Activated naive CD4-positive, alpha-beta T cell (primary cell): ENCODE measurements at regions not wholly inside any gene's neighbourhood (a gene's known extent, or its start where the extent isn't known, plus 50 kb on each side); places are given as distances from the start of the nearest gene placed in this dataset.

Experiments
- DNase-seq, 4 experiments: peaks; one replicate each; lab custom pipeline; 2025; lab: John Stamatoyannopoulos, UW

- DNase-seq, result no peak
Observed at GRCh38 chr21:38929652-38930051, 123.9 kb downstream of the ETS2 start.

- no peak for DNase-seq
Observed at GRCh38 chr21:38929142-38929541, 123.4 kb downstream of the ETS2 start.

GRCh38 chr21:38927776-38928175 lies 122.0 kb downstream of the ETS2 start:
- DNase-seq, result no peak

GRCh38 chr21:38925923-38926322 lies 120.2 kb downstream of the ETS2 start:
- DNase-seq, result no peak

GRCh38 chr21:38925478-38925877 lies 119.7 kb downstream of the ETS2 start:
- DNase-seq, result no peak

- DNase-seq, result no peak
Observed at GRCh38 chr21:38924954-38925353, 119.2 kb downstream of the ETS2 start.

GRCh38 chr21:38923429-38923828 lies 117.7 kb downstream of the ETS2 start:
- DNase-seq, result no peak

- DNase-seq, result no peak
Observed at GRCh38 chr21:38922474-38923235, 116.9 kb downstream of the ETS2 start.

GRCh38 chr21:38921511-38922251 lies 116.0 kb downstream of the ETS2 start:
- no peak for DNase-seq

- no peak for DNase-seq
Observed at GRCh38 chr21:38920631-38921398, 115.1 kb downstream of the ETS2 start.

GRCh38 chr21:38918607-38919346 lies 113.0 kb downstream of the ETS2 start:
- no peak for DNase-seq

GRCh38 chr21:38917043-38917774 lies 111.5 kb downstream of the ETS2 start:
- DNase-seq, result no peak

GRCh38 chr21:38916214-38916964 lies 110.7 kb downstream of the ETS2 start:
- DNase-seq, result no peak

- DNase-seq, result no peak
Observed at GRCh38 chr21:38915546-38915945, 109.8 kb downstream of the ETS2 start.

GRCh38 chr21:38914528-38915293 lies 109.0 kb downstream of the ETS2 start:
- no peak for DNase-seq

- no peak for DNase-seq
Observed at GRCh38 chr21:38913893-38914527, 108.3 kb downstream of the ETS2 start.

- DNase-seq, result no peak
Observed at GRCh38 chr21:38913120-38913892, 107.6 kb downstream of the ETS2 start.

GRCh38 chr21:38912789-38913119 lies 107.0 kb downstream of the ETS2 start:
- no peak for DNase-seq
